Cardiac muscle cell (in vitro differentiated cells and primary cell): ENCODE measurements at regions not wholly inside any gene's neighbourhood (a gene's known extent, or its start where the extent isn't known, plus 50 kb on each side); places are given as distances from the start of the nearest gene placed in this dataset.
"Not testable (repeated sequence)": the region's sequence is repeated elsewhere in the genome, so short reads cannot be mapped to it uniquely, and the experiment has no call there.

Experiments used
- DNase-seq, 2 donors: peaks; one replicate each; pipeline versions ENCODE4 v3.0.0 to v3.0.0-alpha.2; 2010 to 2017; ENCODE audit warnings: low read depth in 1 of 2, low spot score in 1 of 2
- H3K27ac ChIP-seq: fragments of 200-600 bp; sonication (generic); 2 replicates; pipeline ENCODE4 v1.5.1; 2016
- H3K27me3 ChIP-seq: fragments of 200-600 bp; sonication (generic); 2 replicates; pipeline ENCODE4 v1.6.0; 2016; ENCODE audit warnings: control low read depth
- H3K36me3 ChIP-seq: fragments of 200-600 bp; sonication (generic); 2 replicates; pipeline ENCODE4 v1.5.1; 2016; ENCODE audit warnings: control low read depth
- H3K4me1 ChIP-seq: fragments of 200-600 bp; sonication (generic); 2 replicates; pipeline ENCODE4 v1.8.1; 2017; ENCODE audit warnings: low read depth, mild to moderate bottlenecking, mixed run types
- H3K4me3 ChIP-seq: fragments of 200-600 bp; sonication (generic); 2 replicates; pipeline ENCODE4 v1.5.1; 2016; ENCODE audit warnings: mild to moderate bottlenecking
- H3K9me3 ChIP-seq: fragments of 200-600 bp; sonication (generic); 2 replicates; pipeline ENCODE4 v1.5.1; 2017; ENCODE audit warnings: low read depth, mild to moderate bottlenecking, control low read depth
- CTCF ChIP-seq: IDR thresholded peaks from 2 replicates; pipeline ENCODE4 v1.5.1; 2012; ENCODE audit warnings: low read depth, mild to moderate bottlenecking, low read length

DNA sequence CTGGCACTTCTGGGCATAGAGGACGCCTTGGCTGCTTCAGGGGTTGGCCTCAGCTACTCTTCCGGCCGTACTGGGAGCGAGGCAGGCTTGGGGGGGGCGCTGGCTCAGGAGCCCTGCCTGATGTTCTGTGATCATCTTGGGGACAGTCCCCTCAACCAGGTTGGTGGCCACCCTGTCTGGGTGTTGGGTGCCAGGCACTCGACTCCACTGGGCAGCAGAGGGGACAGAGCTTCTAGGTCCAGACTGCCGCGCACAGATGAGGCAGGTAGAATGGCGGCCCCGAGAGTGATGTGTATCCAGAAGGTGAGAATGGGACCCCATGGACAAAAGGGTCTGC, 84.9 kb downstream of the ASB1 start:
- no peaks in the 10 kb centered on the region for H3K9me3 ChIP-seq
- no peak overlapping the region for H3K27ac ChIP-seq
- no peak for TF ChIP-seq CTCF
- H3K27me3 ChIP-seq: no peaks in the 10 kb centered on the region
- H3K4me1 ChIP-seq: no peaks in the 10 kb centered on the region
- H3K36me3 ChIP-seq: no peaks in the 10 kb centered on the region
- no peak for DNase-seq
- H3K4me3 ChIP-seq: no peak overlapping the region

- Histone ChIP-seq H3K4me1 (no peaks in the 10 kb centered on the region), H3K4me3 (no peak overlapping the region), H3K27me3 (no peaks in the 10 kb centered on the region), H3K27ac (no peak overlapping the region), H3K36me3 (no peaks in the 10 kb centered on the region), H3K9me3 (no peaks in the 10 kb centered on the region)
- no peak for DNase-seq
- TF ChIP-seq CTCF: no peak
These were observed 85.6 kb downstream of the ASB1 start for GRCh38 chr2:238512247-238512867.

DNA sequence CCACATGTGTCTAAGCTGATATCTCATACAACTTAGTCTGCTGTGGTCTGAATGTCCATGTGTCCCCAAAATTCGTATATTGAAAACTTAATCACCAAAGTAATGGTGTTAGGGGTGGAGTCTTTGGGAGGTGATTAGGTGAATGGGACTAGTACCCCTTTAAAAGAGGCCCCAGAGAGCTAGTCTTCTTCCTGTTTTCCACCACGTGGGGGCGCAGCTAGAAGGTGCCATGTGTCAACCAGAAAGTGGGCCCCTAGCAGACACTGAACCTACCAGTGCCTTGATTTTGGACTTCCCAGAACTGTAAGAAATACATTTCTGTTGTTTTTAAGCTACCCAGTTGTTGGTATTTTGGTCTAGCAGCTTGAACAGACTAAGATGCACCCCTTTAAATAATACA, 86.6 kb downstream of the ASB1 start:
- Histone ChIP-seq H3K9me3 (no peaks in the 10 kb centered on the region), H3K36me3 (no peaks in the 10 kb centered on the region), H3K27ac (no peak overlapping the region), H3K4me3 (no peak overlapping the region), H3K27me3 (no peaks in the 10 kb centered on the region), H3K4me1 (no peaks in the 10 kb centered on the region)
- DNase-seq: peak in 1 of 2 donors; percentile 70
- peak; percentile 74 for TF ChIP-seq CTCF

GRCh38 chr2:238514024-238514423, 87.3 kb downstream of the ASB1 start:
- H3K9me3 ChIP-seq, H3K36me3 ChIP-seq, H3K4me3 ChIP-seq, H3K27ac ChIP-seq, H3K27me3 ChIP-seq, DNase-seq, H3K4me1 ChIP-seq: not testable (repeated sequence)

GRCh38 chr2:238515377-238515776, 88.7 kb downstream of the ASB1 start:
- H3K27ac ChIP-seq: no peak overlapping the region
- DNase-seq: peak in 1 of 2 donors; percentile 52
- TF ChIP-seq CTCF: no peak
- no peaks in the 10 kb centered on the region for H3K4me1 ChIP-seq
- no peaks in the 10 kb centered on the region for H3K36me3 ChIP-seq
- no peak overlapping the region for H3K4me3 ChIP-seq
- H3K27me3 ChIP-seq: no peaks in the 10 kb centered on the region
- no peaks in the 10 kb centered on the region for H3K9me3 ChIP-seq

GRCh38 chr2:238517209-238517608, 90.5 kb downstream of the ASB1 start:
- Histone ChIP-seq H3K4me1 (no peaks in the 10 kb centered on the region), H3K9me3 (no peaks in the 10 kb centered on the region), H3K27ac (no peak overlapping the region), H3K27me3 (no peaks in the 10 kb centered on the region), H3K36me3 (no peaks in the 10 kb centered on the region), H3K4me3 (no peak overlapping the region)
- DNase-seq: no peak
- TF ChIP-seq CTCF: no peak
